Left lung (tissue), 4 donors: ENCODE measurements at regions not wholly inside any gene's neighbourhood (a gene's known extent, or its start where the extent isn't known, plus 50 kb on each side); places are given as distances from the start of the nearest gene placed in this dataset.

ENCODE experiments used
- ATAC-seq: fragments of 200-7000 bp; cut with Tn5 transposase; one replicate; pipeline ENCODE4 v1.9.1; 2020; ENCODE audit warnings: moderate library complexity
- DNase-seq, 4 donors: peaks; one replicate each; pipeline ENCODE4 v3.0.0-alpha.2; 2013 to 2020
- H3K27ac ChIP-seq, 2 donors: fragments of 200-600 bp; sonication (generic) in 1 of 2; one replicate each; pipeline versions ENCODE4 v1.5.0 to v1.8.0; 2020 to 2021
- H3K27me3 ChIP-seq, 2 donors: fragments of 200-600 bp; sonication (generic) in 1 of 2; one replicate each; pipeline versions ENCODE4 v1.5.0 to v1.8.0; 2020 to 2021
- H3K36me3 ChIP-seq, 2 donors: fragments of 200-600 bp; sonication (generic) in 1 of 2; one replicate each; pipeline versions ENCODE4 v1.5.0 to v1.8.0; 2020 to 2021
- H3K4me1 ChIP-seq, 2 donors: fragments of 200-600 bp; one replicate each; pipeline ENCODE4 v1.8.0; 2021
- H3K4me3 ChIP-seq, 2 donors: fragments of 200-600 bp; sonication (generic) in 1 of 2; one replicate each; pipeline versions ENCODE4 v1.5.0 to v1.8.0; 2020 to 2021; ENCODE audit warnings: mild to moderate bottlenecking in 1 of 2
- H3K9me3 ChIP-seq, 2 donors: fragments of 200-600 bp; sonication (generic) in 1 of 2; one replicate each; pipeline versions ENCODE4 v1.5.0 to v1.8.0; 2020 to 2021
- CTCF ChIP-seq, 2 donors: fragments of 200-600 bp; sonication (generic) in 1 of 2; IDR thresholded peaks; one replicate each; pipeline versions ENCODE4 v1.5.0 to v1.8.0; 2021; ENCODE audit warnings: antibody characterized with exemption in 2 of 2
- intact Hi-C, 2 donors: fragments of 100-400 bp; cut with DNase I; formaldehyde crosslinking; loops; one replicate each; pipeline versions ENCODE4 v1.11.2 to v1.14.2; 2022
- donor health status: DM: no; HTN: yes; CAD: no.
- donor health status: DM: no; HTN: no; CAD: no.

DNA sequence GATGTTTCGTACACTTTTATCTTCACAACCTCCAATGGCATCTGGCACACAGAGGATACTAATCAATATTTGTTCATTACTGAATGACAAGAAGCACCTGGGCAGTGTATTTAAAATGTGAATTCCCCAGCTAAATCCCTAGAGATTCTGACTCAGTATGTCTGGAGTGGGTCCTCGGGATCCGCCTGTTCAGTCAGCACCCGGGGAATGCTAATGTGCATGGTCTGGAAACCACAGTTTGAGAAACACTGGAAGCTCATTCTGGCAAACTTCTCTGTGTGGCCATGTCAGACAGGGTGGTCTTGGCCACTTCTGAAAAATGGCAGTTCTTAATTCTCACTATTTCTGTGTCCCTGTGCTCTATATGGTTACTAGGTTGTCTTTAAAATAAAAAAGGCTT, 138.8 kb upstream of the VCX start:
- no peak for DNase-seq

GRCh38 chrX:7698248-7698647, 144.7 kb upstream of the VCX start:
- ATAC-seq (no peak), DNase-seq (no peak)
- H3K4me3 ChIP-seq: no peak overlapping the region
- no peak overlapping the region for H3K27ac ChIP-seq
- intact Hi-C loops: no loop called here
- H3K36me3 ChIP-seq: no peaks in the 10 kb centered on the region
- TF ChIP-seq CTCF (IDR thresholded peaks at IDR 0.05): no peak
- no peaks in the 10 kb centered on the region for H3K4me1 ChIP-seq
- no peaks in the 10 kb centered on the region for H3K9me3 ChIP-seq
- no peaks in the 10 kb centered on the region for H3K27me3 ChIP-seq

More for the DNA sequence above, 138.8 kb upstream of the VCX start:
- no peak overlapping the region for H3K27ac ChIP-seq
- no peak for TF ChIP-seq CTCF (IDR thresholded peaks at IDR 0.05)
- intact Hi-C loops: no loop called here
- H3K4me1 ChIP-seq: no peaks in the 10 kb centered on the region
- H3K9me3 ChIP-seq: no peaks in the 10 kb centered on the region
- no peak for ATAC-seq
- no peaks in the 10 kb centered on the region for H3K36me3 ChIP-seq
- no peak overlapping the region for H3K4me3 ChIP-seq
- no peaks in the 10 kb centered on the region for H3K27me3 ChIP-seq

- Histone ChIP-seq H3K27me3 (no peaks in the 10 kb centered on the region), H3K4me1 (no peaks in the 10 kb centered on the region), H3K9me3 (no peaks in the 10 kb centered on the region), H3K36me3 (no peaks in the 10 kb centered on the region), H3K4me3 (no peak overlapping the region), H3K27ac (no peak overlapping the region)
- no peak for TF ChIP-seq CTCF (IDR thresholded peaks at IDR 0.05)
- DNase-seq: no peak
- intact Hi-C loops: no loop called here
- ATAC-seq: no peak
Observed at GRCh38 chrX:7690842-7691241, 152.1 kb upstream of the VCX start.

DNA sequence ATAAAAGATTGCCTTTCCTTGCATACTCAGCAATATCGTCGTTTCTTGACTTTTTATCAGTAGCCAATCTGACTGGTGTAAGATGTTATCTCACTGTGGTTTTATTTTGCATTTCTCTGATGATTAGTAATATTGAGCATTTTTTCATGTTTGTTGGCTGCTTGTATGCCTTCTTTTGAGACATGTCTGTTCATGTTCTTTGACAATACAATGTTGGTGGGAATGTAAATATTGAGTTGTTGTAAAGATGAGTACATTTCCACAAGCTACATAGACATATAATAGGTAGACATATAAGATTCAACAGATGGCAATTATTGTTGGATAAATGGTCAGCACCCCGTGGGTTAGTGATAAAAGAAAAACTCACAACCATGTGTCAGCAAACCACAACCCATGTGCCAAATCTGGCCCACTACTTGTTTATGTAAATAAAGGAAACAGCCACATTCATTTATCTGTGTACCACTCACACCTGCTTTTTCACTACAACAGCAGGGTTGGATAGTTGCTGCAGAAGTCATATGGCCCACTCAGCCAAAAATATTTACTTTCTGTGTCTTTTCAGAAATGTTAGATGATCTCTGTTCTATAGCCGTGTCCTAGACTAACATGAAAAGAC, 153.1 kb upstream of the VCX start:
- DNase-seq: no peak
- Histone ChIP-seq H3K27ac (no peak overlapping the region), H3K4me3 (no peak overlapping the region), H3K27me3 (no peaks in the 10 kb centered on the region), H3K9me3 (no peaks in the 10 kb centered on the region), H3K4me1 (no peaks in the 10 kb centered on the region), H3K36me3 (no peaks in the 10 kb centered on the region)
- no peak for TF ChIP-seq CTCF (IDR thresholded peaks at IDR 0.05)
- intact Hi-C loops: no loop called here
- ATAC-seq: no peak

DNA sequence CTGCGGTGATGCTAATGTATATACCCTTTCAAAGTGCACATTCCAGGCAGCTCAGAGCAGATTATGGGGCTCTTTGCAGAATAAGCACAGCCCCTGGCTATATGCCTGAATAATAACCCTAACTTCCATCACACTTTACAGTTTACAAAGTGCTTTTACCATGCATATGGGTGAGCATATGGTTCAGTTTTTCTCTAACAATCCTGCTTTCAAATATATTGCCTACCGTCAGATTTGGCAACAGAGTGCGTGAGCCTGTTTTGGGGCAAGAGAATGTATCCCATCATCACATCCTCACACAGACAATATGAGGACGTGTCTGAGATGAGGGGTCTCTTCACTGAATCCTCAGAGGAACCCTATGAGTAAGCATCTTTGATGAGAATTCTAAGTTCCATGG, 162.8 kb upstream of the VCX start:
- no peak overlapping the region for H3K4me3 ChIP-seq
- intact Hi-C loops: no loop called here
- H3K9me3 ChIP-seq: no peaks in the 10 kb centered on the region
- no peaks in the 10 kb centered on the region for H3K4me1 ChIP-seq
- TF ChIP-seq CTCF (IDR thresholded peaks at IDR 0.05): no peak
- no peak overlapping the region for H3K27ac ChIP-seq
- ATAC-seq (no peak), DNase-seq (no peak)
- H3K27me3 ChIP-seq: no peaks in the 10 kb centered on the region
- H3K36me3 ChIP-seq: no peaks in the 10 kb centered on the region
